Lower lobe of right lung (tissue), 2 donors: ENCODE measurements at regions not wholly inside any gene's neighbourhood (a gene's known extent, or its start where the extent isn't known, plus 50 kb on each side); places are given as distances from the start of the nearest gene placed in this dataset.
"Not testable (repeated sequence)": the region's sequence is repeated elsewhere in the genome, so short reads cannot be mapped to it uniquely, and the experiment has no call there.

ENCODE experiments used
- ATAC-seq, 2 donors: fragments of 200-7000 bp; cut with Tn5 transposase; one replicate each; pipeline ENCODE4 v1.9.1; 2020 to 2022; ENCODE audit warnings: mild to moderate bottlenecking in 2 of 2, moderate library complexity in 2 of 2
- DNase-seq: peaks from one replicate; pipeline ENCODE4 v3.0.0-alpha.2; 2020
- H3K27ac ChIP-seq: fragments of 200-600 bp; one replicate; pipeline ENCODE4 v1.8.0; 2022
- H3K27me3 ChIP-seq: fragments of 200-600 bp; one replicate; pipeline ENCODE4 v1.8.0; 2022; ENCODE audit warnings: low read depth
- H3K36me3 ChIP-seq: fragments of 200-600 bp; one replicate; pipeline ENCODE4 v1.8.0; 2022; ENCODE audit warnings: mild to moderate bottlenecking
- H3K4me1 ChIP-seq: fragments of 200-600 bp; one replicate; pipeline ENCODE4 v1.8.0; 2022
- H3K4me3 ChIP-seq: fragments of 200-600 bp; one replicate; pipeline ENCODE4 v1.8.0; 2022; ENCODE audit warnings: mild to moderate bottlenecking
- H3K9me3 ChIP-seq: fragments of 200-600 bp; one replicate; pipeline ENCODE4 v1.8.0; 2022
- intact Hi-C: fragments of 100-400 bp; cut with DNase I; formaldehyde crosslinking; loops from one replicate; pipeline ENCODE4 v1.11.0; 2022
- TF ChIP-seq, protein P1 (sequence below): fragments of 200-600 bp; IDR thresholded peaks from one replicate; pipeline ENCODE4 v1.8.0; 2022; ENCODE audit warnings: antibody characterized with exemption, mild to moderate bottlenecking
- donor health status: DM: no; HTN: yes; CAD: no; lungs with severe emphysema.

DNA sequence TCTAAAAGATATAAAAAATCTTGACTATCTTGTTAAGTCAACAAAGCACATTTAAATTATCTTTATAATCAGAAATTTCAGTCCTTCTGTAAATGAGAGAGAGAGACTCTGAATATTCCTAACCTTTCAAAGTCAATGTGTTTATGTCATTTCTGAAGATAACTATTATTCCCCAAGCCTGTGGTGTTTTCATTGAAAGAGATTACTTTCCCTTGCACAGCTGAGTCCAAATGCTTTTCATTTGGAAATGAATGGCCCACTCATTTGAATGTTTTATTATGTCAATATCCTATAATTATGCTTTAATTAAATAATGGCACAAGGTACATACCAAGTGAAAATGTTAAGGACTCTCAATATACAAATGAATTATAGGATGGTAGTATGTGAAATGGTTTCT, 680.0 kb upstream of the DPPA4 start:
- ATAC-seq (no peak), DNase-seq (no peak)
- no peaks in the 10 kb centered on the region for H3K4me1 ChIP-seq
- no peak overlapping the region for H3K4me3 ChIP-seq
- H3K36me3 ChIP-seq = no peaks in the 10 kb centered on the region
- intact Hi-C loops = no loop called here
- no peaks in the 10 kb centered on the region for H3K27me3 ChIP-seq
- TF ChIP-seq, protein P1, sequence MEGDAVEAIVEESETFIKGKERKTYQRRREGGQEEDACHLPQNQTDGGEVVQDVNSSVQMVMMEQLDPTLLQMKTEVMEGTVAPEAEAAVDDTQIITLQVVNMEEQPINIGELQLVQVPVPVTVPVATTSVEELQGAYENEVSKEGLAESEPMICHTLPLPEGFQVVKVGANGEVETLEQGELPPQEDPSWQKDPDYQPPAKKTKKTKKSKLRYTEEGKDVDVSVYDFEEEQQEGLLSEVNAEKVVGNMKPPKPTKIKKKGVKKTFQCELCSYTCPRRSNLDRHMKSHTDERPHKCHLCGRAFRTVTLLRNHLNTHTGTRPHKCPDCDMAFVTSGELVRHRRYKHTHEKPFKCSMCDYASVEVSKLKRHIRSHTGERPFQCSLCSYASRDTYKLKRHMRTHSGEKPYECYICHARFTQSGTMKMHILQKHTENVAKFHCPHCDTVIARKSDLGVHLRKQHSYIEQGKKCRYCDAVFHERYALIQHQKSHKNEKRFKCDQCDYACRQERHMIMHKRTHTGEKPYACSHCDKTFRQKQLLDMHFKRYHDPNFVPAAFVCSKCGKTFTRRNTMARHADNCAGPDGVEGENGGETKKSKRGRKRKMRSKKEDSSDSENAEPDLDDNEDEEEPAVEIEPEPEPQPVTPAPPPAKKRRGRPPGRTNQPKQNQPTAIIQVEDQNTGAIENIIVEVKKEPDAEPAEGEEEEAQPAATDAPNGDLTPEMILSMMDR = no peak
- H3K27ac ChIP-seq = no peak overlapping the region
- H3K9me3 ChIP-seq = no peaks in the 10 kb centered on the region

- no peaks in the 10 kb centered on the region for H3K27me3 ChIP-seq
- intact Hi-C loops = no loop called here
- H3K4me3 ChIP-seq = no peak overlapping the region
- H3K27ac ChIP-seq = no peak overlapping the region
- no peaks in the 10 kb centered on the region for H3K36me3 ChIP-seq
- no peaks in the 10 kb centered on the region for H3K9me3 ChIP-seq
- TF ChIP-seq, protein P1 = no peak
- H3K4me1 ChIP-seq = no peaks in the 10 kb centered on the region
- ATAC-seq (no peak), DNase-seq (no peak)
Measured at GRCh38 chr3:110021659-110022058, 684.3 kb upstream of the DPPA4 start.

GRCh38 chr3:110023022-110023421, 685.7 kb upstream of the DPPA4 start:
- DNase-seq, H3K36me3 ChIP-seq, H3K4me3 ChIP-seq, H3K9me3 ChIP-seq, intact Hi-C loops, H3K4me1 ChIP-seq, H3K27me3 ChIP-seq, ATAC-seq, H3K27ac ChIP-seq: not testable (repeated sequence)

DNA sequence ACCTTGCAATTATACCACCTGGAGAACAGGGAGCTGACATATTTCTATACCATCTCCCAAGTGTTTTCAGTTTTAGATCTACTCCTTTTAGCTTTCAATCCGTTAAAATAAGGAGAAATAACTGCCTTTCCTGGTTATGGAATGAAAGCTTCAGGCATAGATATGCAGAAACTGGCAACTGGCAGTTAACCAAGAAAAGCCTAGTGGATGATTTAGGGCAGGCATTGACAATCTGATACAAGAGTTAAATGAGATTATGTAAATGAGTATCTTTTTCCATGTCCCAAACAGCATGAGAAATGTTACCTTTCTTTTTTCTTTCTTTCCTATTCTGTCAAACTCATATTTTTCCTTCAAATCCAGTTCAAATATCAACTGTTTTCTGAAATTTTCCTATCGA, 689.1 kb upstream of the DPPA4 start:
- no peaks in the 10 kb centered on the region for H3K36me3 ChIP-seq
- DNase-seq = no peak
- TF ChIP-seq, protein P1 = no peak

DNA sequence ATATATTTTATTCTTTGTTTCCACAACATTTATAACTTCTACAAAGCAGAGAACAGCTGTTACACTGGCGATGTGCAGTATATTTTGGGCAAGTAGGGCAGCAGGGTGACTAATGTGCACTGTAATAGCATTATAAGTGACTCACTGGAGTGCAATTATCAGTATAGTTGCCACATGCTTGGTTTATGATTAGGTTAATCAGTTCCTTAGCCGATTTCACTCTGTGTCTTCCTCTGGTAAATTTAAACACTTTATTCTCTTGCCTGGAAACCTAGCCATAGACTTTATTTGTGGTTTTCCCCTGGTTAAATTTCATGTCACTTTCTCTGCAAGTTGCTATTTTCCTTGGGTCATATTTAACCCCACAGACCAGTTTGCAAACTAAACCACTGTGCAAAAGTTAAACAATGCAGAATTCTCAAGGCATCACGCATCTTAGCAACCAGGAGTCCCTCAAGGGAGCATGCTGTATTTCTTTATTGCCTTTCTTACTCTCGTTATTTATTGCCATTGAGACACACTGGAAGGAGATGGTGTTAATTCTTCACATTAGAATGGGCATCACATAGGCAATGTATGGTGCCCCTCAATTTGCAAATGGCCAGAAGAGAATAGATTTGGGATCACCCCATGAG, 690.2 kb upstream of the DPPA4 start:
- no peak overlapping the region for H3K27ac ChIP-seq
- TF ChIP-seq, protein P1 = no peak
- DNase-seq (no peak), ATAC-seq (no peak)
- H3K9me3 ChIP-seq = no peaks in the 10 kb centered on the region
- no peaks in the 10 kb centered on the region for H3K4me1 ChIP-seq
- H3K36me3 ChIP-seq = no peaks in the 10 kb centered on the region
- no peak overlapping the region for H3K4me3 ChIP-seq
- intact Hi-C loops = no loop called here
- no peaks in the 10 kb centered on the region for H3K27me3 ChIP-seq

More for the DNA sequence above, 689.1 kb upstream of the DPPA4 start:
- intact Hi-C loops = no loop called here
- Histone ChIP-seq H3K4me3 (no peak overlapping the region), H3K27me3 (no peaks in the 10 kb centered on the region), H3K9me3 (no peaks in the 10 kb centered on the region), H3K4me1 (no peaks in the 10 kb centered on the region), H3K27ac (no peak overlapping the region)
- ATAC-seq = no peak

DNA sequence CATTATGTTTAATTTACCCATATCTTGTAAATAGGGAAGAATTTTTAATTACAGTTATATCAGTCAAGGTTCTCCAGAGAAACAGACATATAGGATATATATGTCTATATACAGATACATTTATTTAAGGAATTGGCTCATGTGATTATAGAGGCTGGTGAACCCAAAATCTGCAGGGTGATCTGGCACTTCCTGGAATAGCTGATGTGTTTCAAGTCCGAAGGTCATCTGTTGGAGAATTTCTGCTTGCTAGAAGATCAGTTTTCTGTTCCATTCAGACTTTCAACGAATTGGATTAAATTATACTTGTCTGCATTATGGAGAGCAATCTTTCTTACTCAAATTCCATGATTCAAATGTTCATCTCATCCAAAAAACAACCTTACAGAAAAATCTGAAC, 694.6 kb upstream of the DPPA4 start:
- no peak overlapping the region for H3K27ac ChIP-seq
- H3K36me3 ChIP-seq = no peaks in the 10 kb centered on the region
- H3K27me3 ChIP-seq = no peaks in the 10 kb centered on the region
- H3K4me3 ChIP-seq = no peak overlapping the region
- no peaks in the 10 kb centered on the region for H3K4me1 ChIP-seq
- no peak for DNase-seq
- no peak for ATAC-seq
- TF ChIP-seq, protein P1 = no peak
- H3K9me3 ChIP-seq = no peaks in the 10 kb centered on the region
- intact Hi-C loops = no loop called here
